Hepatocyte (in vitro differentiated cells): ENCODE measurements at regions not wholly inside any gene's neighbourhood (a gene's known extent, or its start where the extent isn't known, plus 50 kb on each side); places are given as distances from the start of the nearest gene placed in this dataset.

ENCODE experiments used
- DNase-seq: peaks from one replicate; pipeline ENCODE4 v3.0.0-alpha.2; 2016; ENCODE audit warnings: low spot score
- H2AFZ ChIP-seq: fragments of 200-600 bp; sonication (generic); 2 replicates; pipeline ENCODE4 v1.6.0; 2016; ENCODE audit warnings: antibody characterized with exemption, mild to moderate bottlenecking
- H3K27ac ChIP-seq: fragments of 200-600 bp; sonication (generic); 2 replicates; pipeline ENCODE4 v1.5.1; 2016; ENCODE audit warnings: mild to moderate bottlenecking
- H3K27me3 ChIP-seq: fragments of 200-600 bp; sonication (generic); 2 replicates; pipeline ENCODE4 v1.6.1; 2016
- H3K36me3 ChIP-seq: fragments of 200-600 bp; sonication (generic); replicated peaks from 2 replicates; pipeline ENCODE4 v1.5.1; 2016; ENCODE audit warnings: low read depth; ENCODE audit not compliant: insufficient read depth
- H3K4me1 ChIP-seq: fragments of 200-600 bp; sonication (generic); 2 replicates; pipeline ENCODE4 v1.5.1; 2016; ENCODE audit warnings: mild to moderate bottlenecking, moderate library complexity; ENCODE audit not compliant: insufficient read depth
- H3K4me2 ChIP-seq: fragments of 200-600 bp; sonication (generic); 2 replicates; pipeline ENCODE4 v1.6.0; 2016
- H3K4me3 ChIP-seq: fragments of 200-600 bp; sonication (generic); 2 replicates; pipeline ENCODE4 v1.5.1; 2016; ENCODE audit warnings: mild to moderate bottlenecking
- H3K79me2 ChIP-seq: fragments of 200-600 bp; sonication (generic); 2 replicates; pipeline ENCODE4 v1.6.0; 2017; ENCODE audit warnings: mild to moderate bottlenecking
- H3K9me2 ChIP-seq: fragments of 200-600 bp; sonication (generic); replicated peaks from 2 replicates; pipeline ENCODE4 v1.6.0; 2017; ENCODE audit warnings: mild to moderate bottlenecking; ENCODE audit not compliant: insufficient read depth
- H3K9me3 ChIP-seq: fragments of 200-600 bp; sonication (generic); 2 replicates; pipeline ENCODE4 v1.5.1; 2016; ENCODE audit warnings: low read depth, mild to moderate bottlenecking
- H4K20me1 ChIP-seq: fragments of 200-600 bp; sonication (generic); 2 replicates; pipeline ENCODE4 v1.6.0; 2016; ENCODE audit warnings: mild to moderate bottlenecking; ENCODE audit not compliant: insufficient read depth, poor library complexity, severe bottlenecking
- CTCF ChIP-seq: fragments of 200-600 bp; sonication (generic); IDR thresholded peaks from 2 replicates; pipeline ENCODE4 v1.5.1; 2016; ENCODE audit warnings: antibody characterized with exemption, mild to moderate bottlenecking; ENCODE audit not compliant: poor library complexity
- EZH2 ChIP-seq: fragments of 200-600 bp; sonication (generic); IDR thresholded peaks from 2 replicates; pipeline ENCODE4 v1.6.1; 2016; ENCODE audit warnings: antibody characterized with exemption, mild to moderate bottlenecking, borderline replicate concordance
- EZH2phosphoT487 ChIP-seq: fragments of 200-600 bp; sonication (generic); IDR thresholded peaks from one replicate; pipeline ENCODE4 v1.6.1; 2018; ENCODE audit warnings: antibody characterized with exemption, mild to moderate bottlenecking, low read depth, moderate library complexity; ENCODE audit not compliant: unreplicated experiment, severe bottlenecking
- WGBS: methylation state at CpG from one replicate; pipeline ENCODE4 v1.1.6; 2016; ENCODE audit warnings: low lambda C conversion rate; ENCODE audit errors: missing lambda C conversion rate; 5-methylcytosine and 5-hydroxymethylcytosine counted together

- no peak for DNase-seq
- TF ChIP-seq CTCF (no peak), EZH2 (no peak), EZH2phosphoT487 (no peak)
- H3K9me3 ChIP-seq, result no peaks in the 10 kb centered on the region
Measured at GRCh38 chr3:127442506-127442905, 148.0 kb downstream of the TPRA1 start.

GRCh38 chr3:127441764-127442163 is 148.8 kb downstream of the TPRA1 start:
- H3K9me2 ChIP-seq, result no peaks in the 10 kb centered on the region
- H3K4me1 ChIP-seq, result no peaks in the 10 kb centered on the region
- H3K4me3 ChIP-seq, result no peak overlapping the region
- peaks cover 2% of the 10 kb centered on the region for H3K27me3 ChIP-seq
- WGBS, result 73% methylated on average over 9 of the region's 9 CpGs
- no peak overlapping the region for H2AFZ ChIP-seq
- no peaks in the 10 kb centered on the region for H4K20me1 ChIP-seq
- H3K9me3 ChIP-seq, result no peaks in the 10 kb centered on the region
- no peak for DNase-seq
- H3K36me3 ChIP-seq, result no peaks in the 10 kb centered on the region
- no peak overlapping the region for H3K4me2 ChIP-seq
- TF ChIP-seq CTCF (no peak), EZH2 (no peak), EZH2phosphoT487 (no peak)
- no peaks in the 10 kb centered on the region for H3K79me2 ChIP-seq
- no peak overlapping the region for H3K27ac ChIP-seq

More at GRCh38 chr3:127442506-127442905, 148.0 kb downstream of the TPRA1 start:
- no peaks in the 10 kb centered on the region for H3K9me2 ChIP-seq
- 80% methylated on average over 5 of the region's 5 CpGs for WGBS
- no peaks in the 10 kb centered on the region for H3K27me3 ChIP-seq
- no peak overlapping the region for H2AFZ ChIP-seq
- no peak overlapping the region for H3K4me2 ChIP-seq
- no peak overlapping the region for H3K27ac ChIP-seq
- H3K79me2 ChIP-seq, result no peaks in the 10 kb centered on the region
- H3K4me3 ChIP-seq, result no peak overlapping the region
- H4K20me1 ChIP-seq, result no peaks in the 10 kb centered on the region
- no peaks in the 10 kb centered on the region for H3K36me3 ChIP-seq
- no peaks in the 10 kb centered on the region for H3K4me1 ChIP-seq

- no peaks in the 10 kb centered on the region for H3K9me2 ChIP-seq
- 89% methylated on average over 5 of the region's 5 CpGs for WGBS
- peaks cover 8% of the 10 kb centered on the region for H3K27me3 ChIP-seq
- no peaks in the 10 kb centered on the region for H3K36me3 ChIP-seq
- H4K20me1 ChIP-seq, result no peaks in the 10 kb centered on the region
- no peak overlapping the region for H3K4me2 ChIP-seq
- H2AFZ ChIP-seq, result no peak overlapping the region
- H3K4me1 ChIP-seq, result no peaks in the 10 kb centered on the region
- no peaks in the 10 kb centered on the region for H3K9me3 ChIP-seq
- TF ChIP-seq EZH2 (no peak), EZH2phosphoT487 (no peak), CTCF (no peak)
- no peaks in the 10 kb centered on the region for H3K79me2 ChIP-seq
- H3K4me3 ChIP-seq, result no peak overlapping the region
- no peak overlapping the region for H3K27ac ChIP-seq
- no peak for DNase-seq
Measured at GRCh38 chr3:127440384-127440783, 150.1 kb downstream of the TPRA1 start.

DNA sequence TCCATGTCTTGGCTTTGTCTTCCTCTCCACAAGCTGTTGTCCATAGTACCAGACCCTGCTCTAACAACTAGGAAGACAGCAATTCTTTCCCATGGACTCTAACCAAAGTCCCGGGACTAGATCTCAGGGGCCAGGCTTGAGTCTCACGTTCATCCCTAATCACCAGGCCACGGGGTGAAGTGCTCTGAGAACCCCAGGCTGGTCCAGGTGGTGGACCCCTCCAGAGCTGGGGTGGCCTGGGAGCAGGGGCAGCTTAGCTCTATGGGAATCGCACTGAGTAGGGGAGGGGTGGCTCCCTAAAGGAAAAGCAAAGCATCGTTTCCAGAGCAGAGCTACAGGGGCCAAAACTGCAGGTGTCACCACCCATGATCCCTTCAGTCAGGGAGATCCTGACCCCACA is 150.9 kb downstream of the TPRA1 start:
- H2AFZ ChIP-seq, result no peak overlapping the region
- H3K9me2 ChIP-seq, result no peaks in the 10 kb centered on the region
- no peaks in the 10 kb centered on the region for H3K4me1 ChIP-seq
- H3K9me3 ChIP-seq, result no peaks in the 10 kb centered on the region
- DNase-seq, result no peak
- TF ChIP-seq EZH2 (no peak), EZH2phosphoT487 (no peak), CTCF (no peak)
- H3K27me3 ChIP-seq, result peaks cover 8% of the 10 kb centered on the region
- H4K20me1 ChIP-seq, result no peaks in the 10 kb centered on the region
- H3K4me2 ChIP-seq, result no peak overlapping the region
- no peaks in the 10 kb centered on the region for H3K36me3 ChIP-seq
- H3K79me2 ChIP-seq, result no peaks in the 10 kb centered on the region
- H3K27ac ChIP-seq, result no peak overlapping the region
- WGBS, result 83% methylated on average over 5 of the region's 5 CpGs
- H3K4me3 ChIP-seq, result no peak overlapping the region
